ENCODE measurements at regions not wholly inside any gene's neighbourhood (a gene's known extent, or its start where the extent isn't known, plus 50 kb on each side); places are given as distances from the start of the nearest gene placed in this dataset.
"Not testable (repeated sequence)": the region's sequence is repeated elsewhere in the genome, so short reads cannot be mapped to it uniquely, and the experiment has no call there.

DNA sequence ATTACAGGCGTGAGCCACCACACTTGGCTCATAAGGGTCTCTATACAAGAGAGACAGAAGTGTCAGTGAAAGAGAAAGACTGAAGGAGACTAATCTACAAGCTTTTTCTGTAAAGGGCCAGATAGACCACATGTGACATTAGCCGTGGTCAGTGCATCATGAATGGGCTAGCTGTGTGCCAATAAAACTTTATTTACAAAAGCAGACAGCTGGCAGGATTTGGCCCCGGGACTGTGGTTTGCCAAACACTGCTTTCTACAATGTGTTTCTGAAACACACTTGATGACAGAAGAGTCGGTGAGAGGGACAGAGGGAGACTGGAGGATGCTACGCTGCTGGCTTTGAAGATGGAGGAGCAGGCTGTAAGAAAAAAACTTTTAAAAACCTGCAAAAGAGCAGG is 285.4 kb downstream of the TFAP2C start:
- Histone ChIP-seq H3K36me3 (no peaks in the 10 kb centered on the region), H3K9me3 (no peaks in the 10 kb centered on the region), H3K27ac (no peak overlapping the region), H3K27me3 (no peaks in the 10 kb centered on the region), H3K4me1 (no peaks in the 10 kb centered on the region), H3K4me3 (no peak overlapping the region)
- intact Hi-C loops (cut with DNase I), result no loop called here
- TF ChIP-seq POLR2A (IDR thresholded peaks at IDR 0.05) (no peak), POLR2AphosphoS5 (IDR thresholded peaks at IDR 0.05; ENCODE audit: insufficient read depth in 1 of 2, low read depth in 1 of 2) (no peak), CTCF (IDR thresholded peaks at IDR 0.05) (no peak)
- no peak for DNase-seq (ENCODE audit: extremely low spot score in 2 of 2)

DNA sequence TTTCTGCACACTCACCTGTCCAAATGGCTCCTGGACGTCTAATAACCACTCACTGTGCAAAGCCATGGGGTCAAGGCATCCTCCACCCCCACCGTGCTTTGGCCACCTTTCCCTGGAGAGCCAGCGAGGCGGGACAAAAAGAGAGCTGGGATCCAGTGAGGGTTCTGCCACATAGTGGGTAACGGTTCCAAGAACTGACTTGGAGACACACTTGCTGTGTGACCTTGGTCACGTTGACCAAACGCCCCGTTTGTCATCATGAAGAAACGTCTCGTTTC is 287.2 kb downstream of the TFAP2C start:
- Histone ChIP-seq H3K4me1 (no peaks in the 10 kb centered on the region), H3K9me3 (no peaks in the 10 kb centered on the region), H3K4me3 (no peak overlapping the region), H3K36me3 (no peaks in the 10 kb centered on the region), H3K27me3 (no peaks in the 10 kb centered on the region), H3K27ac (no peak overlapping the region)
- intact Hi-C loops (cut with DNase I), result no loop called here
- TF ChIP-seq POLR2A (IDR thresholded peaks at IDR 0.05) (no peak), CTCF (IDR thresholded peaks at IDR 0.05) (no peak), POLR2AphosphoS5 (IDR thresholded peaks at IDR 0.05; ENCODE audit: insufficient read depth in 1 of 2, low read depth in 1 of 2) (no peak)
- no peak for DNase-seq (ENCODE audit: extremely low spot score in 2 of 2)

- H3K4me1 ChIP-seq; DNase-seq (ENCODE audit: extremely low spot score in 2 of 2); H3K27me3 ChIP-seq; H3K9me3 ChIP-seq; H3K27ac ChIP-seq; H3K36me3 ChIP-seq; H3K4me3 ChIP-seq; intact Hi-C loops (cut with DNase I): not testable (repeated sequence)
Observed at GRCh38 chr20:56920041-56920440, 290.9 kb downstream of the TFAP2C start.

DNA sequence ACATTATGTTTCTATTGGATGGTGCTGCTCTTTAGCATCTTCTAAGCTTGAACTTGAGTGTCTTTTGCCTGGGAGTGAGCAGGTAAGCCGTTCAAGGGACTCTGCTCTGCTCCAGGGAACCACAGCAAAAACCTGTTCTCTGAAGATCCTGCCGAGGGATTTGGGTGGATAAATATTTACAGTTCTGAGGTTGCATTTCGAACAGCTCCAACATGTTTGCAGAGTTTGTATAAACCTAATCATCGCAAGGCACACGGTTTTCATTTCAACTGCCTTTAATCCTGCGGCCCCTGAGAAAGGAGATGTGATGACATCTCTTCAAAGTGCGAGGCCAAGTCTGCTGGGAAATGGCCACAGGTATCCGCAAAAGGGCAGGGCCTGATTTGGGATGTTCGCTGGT is 293.4 kb downstream of the TFAP2C start:
- H3K9me3 ChIP-seq, result no peaks in the 10 kb centered on the region
- no peaks in the 10 kb centered on the region for H3K27me3 ChIP-seq
- TF ChIP-seq POLR2AphosphoS5 (IDR thresholded peaks at IDR 0.05; ENCODE audit: insufficient read depth in 1 of 2, low read depth in 1 of 2) (no peak), POLR2A (IDR thresholded peaks at IDR 0.05) (no peak), CTCF (IDR thresholded peaks at IDR 0.05) (no peak)
- intact Hi-C loops (cut with DNase I), result no loop called here
- H3K4me1 ChIP-seq, result peaks cover 16% of the 10 kb centered on the region
- H3K4me3 ChIP-seq, result no peak overlapping the region
- no peak for DNase-seq (ENCODE audit: extremely low spot score in 2 of 2)
- no peak overlapping the region for H3K27ac ChIP-seq
- H3K36me3 ChIP-seq, result no peaks in the 10 kb centered on the region

DNA sequence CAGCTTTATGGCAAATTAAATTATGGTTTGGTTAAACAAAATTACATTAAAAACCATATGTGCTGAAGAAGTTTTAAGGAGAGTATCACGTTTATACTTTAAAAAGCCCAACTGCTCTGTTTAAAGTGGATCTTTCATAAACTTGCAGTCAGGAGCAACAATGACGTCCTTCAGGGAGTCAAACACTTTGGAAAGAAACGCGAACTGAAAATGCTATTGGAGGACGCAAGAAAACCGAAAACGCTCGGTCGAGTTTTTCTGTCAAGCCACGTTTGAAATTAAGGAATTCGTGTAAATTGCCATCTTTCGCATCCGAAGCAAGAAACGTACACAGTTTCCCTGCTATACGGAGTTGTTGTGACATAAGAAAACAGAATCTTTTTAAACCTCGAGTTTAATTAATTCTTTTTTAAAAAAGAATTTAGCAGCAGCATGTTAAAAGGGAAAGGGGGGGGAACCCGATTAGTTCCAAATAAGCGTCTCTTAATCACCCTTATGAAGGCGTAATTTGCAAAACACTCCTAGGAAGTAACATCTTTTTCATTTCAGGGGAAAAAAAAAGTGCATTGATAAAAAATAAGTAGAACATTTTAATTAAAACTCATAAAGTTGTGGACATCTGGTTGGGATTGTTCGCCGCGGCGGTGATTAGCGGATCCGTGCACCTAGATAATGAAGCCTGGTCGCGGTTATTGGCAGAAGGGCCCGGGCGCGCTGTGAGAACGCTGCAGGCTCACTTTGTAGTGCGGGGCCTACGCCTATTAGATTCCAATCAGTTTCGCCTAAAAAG is 295.4 kb downstream of the TFAP2C start:
- no peaks in the 10 kb centered on the region for H3K36me3 ChIP-seq
- H3K4me3 ChIP-seq, result peak overlapping the region; percentile 37 to 44
- no peak for DNase-seq (ENCODE audit: extremely low spot score in 2 of 2)
- H3K27ac ChIP-seq, result no peak overlapping the region
- intact Hi-C loops (cut with DNase I), result no loop called here
- H3K4me1 ChIP-seq, result peaks cover 16% of the 10 kb centered on the region
- TF ChIP-seq POLR2A (IDR thresholded peaks at IDR 0.05) (no peak), CTCF (IDR thresholded peaks at IDR 0.05) (no peak), POLR2AphosphoS5 (IDR thresholded peaks at IDR 0.05; ENCODE audit: insufficient read depth in 1 of 2, low read depth in 1 of 2) (no peak)
- no peaks in the 10 kb centered on the region for H3K9me3 ChIP-seq
- no peaks in the 10 kb centered on the region for H3K27me3 ChIP-seq

All from vagina (tissue), 2 donors.